ENCODE measurements at regions not wholly inside any gene's neighbourhood (a gene's known extent, or its start where the extent isn't known, plus 50 kb on each side); places are given as distances from the start of the nearest gene placed in this dataset.
"Not testable (repeated sequence)": the region's sequence is repeated elsewhere in the genome, so short reads cannot be mapped to it uniquely, and the experiment has no call there.

DNA sequence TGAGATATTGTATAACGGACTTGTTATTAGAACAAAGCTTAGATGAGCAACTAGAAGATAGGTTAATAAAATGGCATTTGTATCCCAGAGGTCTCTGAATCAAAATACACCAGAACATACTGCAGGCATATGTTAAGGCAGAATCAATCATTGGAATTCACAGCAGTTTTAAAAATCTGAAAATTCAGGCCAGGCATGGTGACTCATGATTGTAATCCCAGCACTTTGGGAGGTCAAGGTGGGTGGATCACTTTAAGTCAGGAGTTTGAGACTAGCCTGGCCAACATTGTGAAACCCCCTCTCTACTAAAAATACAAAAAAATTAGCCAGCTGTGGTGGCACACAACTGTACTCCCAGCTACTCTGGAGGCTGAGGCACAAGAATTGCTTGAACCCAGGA, 405.2 kb downstream of the ZEB2 start:
- no peak for DNase-seq

DNA sequence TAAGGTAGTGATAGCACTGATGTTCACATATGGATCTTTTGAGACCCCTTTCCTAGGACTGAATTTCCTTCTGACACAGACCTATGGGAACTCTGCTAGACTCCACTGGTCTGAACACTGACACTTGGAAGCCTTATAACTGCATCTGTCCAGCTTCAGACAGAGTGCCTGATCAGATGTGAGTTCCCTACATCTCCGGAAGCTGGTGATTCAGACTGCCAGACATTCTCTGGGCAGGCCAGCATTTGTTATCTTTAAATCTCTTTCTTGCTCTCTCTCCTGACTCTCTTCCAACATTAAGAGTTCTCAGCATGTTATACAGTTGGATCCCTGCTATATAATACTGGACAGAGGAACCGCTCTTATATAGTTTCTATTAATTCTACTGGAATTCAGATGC, 408.5 kb downstream of the ZEB2 start:
- DNase-seq = no peak

DNA sequence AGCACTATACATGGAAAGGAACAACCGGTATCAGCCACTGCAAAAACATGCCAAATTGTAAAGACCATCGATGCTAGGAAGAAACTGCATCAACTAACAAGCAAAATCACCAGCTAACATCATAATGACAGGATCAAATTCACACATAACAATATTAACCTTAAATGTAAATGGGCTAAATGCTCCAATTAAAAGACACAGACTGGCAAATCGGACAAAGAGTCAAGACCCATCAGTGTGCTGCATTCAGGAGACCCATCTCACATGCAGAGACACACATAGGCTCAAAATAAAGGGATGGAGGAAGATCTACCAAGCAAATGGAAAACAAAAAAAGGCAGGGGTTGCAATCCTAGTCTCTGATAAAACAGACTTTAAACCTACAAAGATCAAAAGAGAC, 413.8 kb downstream of the ZEB2 start:
- not testable (repeated sequence) for DNase-seq

DNA sequence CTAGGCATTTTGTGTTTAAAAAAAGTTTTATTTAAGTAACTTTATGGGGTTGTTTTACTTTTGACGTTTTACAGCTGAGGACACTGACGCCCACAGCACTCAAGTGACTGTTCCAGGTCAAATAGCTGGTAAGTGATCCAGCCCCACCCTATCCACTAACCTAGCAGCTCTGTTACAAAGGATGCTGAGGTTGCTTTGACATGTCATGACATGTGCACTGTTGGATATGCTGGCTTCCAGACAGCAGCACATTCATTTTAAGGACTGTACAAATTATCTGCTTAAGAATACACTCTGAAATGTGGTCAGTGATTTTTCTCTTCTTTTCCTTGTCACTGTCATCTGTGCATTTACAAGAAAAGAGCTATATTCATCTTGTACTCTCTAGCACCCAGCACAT, 417.5 kb downstream of the ZEB2 start:
- no peak for DNase-seq

DNA sequence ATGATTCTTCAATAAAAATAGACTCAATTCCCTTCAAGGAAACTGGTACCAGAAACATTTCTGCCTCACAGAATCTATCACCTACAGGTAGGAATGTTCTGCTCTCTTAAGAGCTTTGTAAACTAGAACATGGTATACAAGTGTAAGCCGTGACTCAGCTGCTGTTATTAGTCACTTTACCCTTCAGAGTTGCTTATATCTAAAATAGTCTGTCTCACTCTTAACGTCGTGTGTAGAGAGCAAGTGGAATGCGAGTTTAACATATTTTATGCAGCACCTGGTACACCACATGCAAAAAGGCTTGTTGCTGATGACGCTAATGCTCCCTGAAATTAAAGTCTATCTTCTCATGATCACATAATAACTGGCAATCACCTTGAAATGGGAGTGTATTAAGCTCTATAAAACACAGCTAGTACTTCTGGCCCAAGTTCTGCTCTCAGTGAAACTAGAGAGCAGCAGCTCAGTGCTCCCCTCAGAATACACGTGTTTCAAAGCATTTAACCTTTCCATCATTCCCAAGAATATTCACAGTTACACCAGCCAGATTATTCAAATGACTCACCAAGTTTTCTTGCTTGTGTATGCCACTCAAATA, 420.0 kb downstream of the ZEB2 start:
- no peak for DNase-seq

DNA sequence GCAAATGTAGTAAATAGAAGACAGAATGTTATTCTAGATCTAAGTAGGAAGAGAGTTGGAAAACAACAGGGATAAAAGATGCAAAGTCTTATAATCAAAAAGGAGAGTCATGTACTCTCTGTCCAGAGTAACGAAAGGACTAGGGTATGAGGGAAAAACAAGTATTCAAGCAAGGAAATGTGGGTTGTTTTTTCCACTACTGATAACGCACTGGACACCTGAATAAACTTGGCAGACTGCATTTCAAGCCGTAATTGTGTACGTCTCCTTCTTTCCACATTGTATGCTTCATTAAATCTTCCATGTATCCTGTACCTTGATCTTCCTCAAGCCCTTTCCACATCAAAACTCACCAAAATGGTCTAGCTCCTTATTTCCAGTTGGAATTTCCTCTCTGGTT, 420.6 kb downstream of the ZEB2 start:
- DNase-seq = no peak

DNA sequence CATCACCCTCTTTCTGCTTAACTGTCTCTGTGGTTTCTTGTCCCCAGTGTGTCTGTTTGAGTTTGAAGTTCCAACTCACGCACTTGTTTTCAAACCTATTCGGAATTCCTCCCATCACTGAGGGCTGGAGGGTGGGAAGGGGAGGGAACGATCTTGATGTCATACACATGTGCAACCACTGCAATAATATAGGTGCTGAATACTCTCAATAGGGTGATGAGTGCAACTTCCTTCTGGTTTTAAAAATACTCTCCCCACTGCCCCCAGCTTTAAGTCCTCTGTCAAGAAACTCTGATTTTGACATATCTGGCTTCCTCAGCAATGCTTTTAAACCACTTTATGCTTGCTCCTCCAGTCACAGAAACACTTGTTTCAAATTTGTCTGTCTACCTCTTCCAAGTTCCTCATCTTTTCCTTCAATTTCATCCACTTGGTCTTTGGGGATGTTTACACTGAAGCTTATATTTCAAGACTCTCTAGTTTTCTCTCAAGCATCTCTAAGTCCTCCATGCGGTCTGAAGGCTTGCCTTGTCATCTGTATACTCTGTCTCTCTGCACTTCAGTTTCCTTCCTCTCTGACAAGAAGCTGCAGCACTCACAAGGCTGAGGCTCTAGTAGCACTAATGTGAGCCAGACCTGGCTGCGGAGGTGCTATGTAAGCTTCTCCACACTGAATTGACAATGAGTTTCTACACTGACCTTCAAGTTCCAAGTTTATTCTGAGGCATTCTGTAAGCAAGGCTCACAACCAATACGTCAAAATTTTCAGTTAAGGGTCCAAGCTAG, 422.3 kb downstream of the ZEB2 start:
- no peak for DNase-seq

DNA sequence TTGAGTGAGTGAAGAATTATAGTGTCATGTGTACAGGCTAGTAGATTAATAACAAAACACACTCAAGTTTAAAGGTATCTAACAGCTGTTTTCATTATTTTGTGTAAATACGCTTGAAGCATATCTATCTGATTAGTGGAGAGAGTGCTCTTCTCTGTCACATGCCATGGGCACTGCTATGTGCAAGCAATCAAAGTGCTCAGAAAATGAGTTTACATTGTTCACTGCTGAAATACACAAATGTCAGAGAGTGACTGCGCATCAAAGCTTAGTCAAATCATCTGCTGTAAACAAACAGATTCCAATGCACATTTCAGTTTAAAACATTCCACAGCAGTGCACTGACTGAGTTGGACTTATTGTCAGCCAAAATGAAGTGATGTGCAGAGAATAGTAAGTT, 423.4 kb downstream of the ZEB2 start:
- no peak for DNase-seq

DNA sequence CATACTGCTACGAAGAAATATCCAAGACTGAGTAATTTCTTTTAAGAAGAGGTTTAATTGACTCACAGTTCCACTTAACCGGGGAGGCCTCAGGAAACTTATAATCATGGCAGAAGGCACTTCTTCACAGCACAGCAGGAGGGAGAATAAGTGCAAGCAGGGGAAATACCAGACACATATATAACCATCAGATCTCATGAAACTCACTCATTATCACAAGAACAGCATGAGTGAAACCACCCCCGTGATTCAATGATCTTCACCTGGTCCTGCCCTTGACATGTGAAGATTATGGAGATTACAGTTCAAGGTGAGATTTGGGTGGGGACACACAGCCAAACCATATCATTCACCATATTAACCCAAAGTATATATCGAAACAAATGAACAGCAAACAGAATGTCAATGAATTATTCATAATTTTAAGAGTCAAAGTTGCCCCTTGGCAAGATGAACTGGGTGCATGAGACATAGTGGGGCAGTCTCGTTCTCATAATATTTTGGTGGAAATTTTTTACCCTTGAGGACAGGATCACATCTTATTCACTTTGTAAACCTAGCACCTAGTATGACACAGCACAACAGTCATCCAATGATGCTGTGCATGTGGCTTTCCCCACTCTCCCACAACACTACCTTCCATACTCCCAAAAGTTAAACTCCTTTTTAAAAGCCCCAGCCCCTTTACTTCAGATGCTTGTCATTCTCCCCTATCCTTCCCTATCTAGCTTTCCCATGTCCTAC, 425.3 kb downstream of the ZEB2 start:
- DNase-seq = no peak

DNA sequence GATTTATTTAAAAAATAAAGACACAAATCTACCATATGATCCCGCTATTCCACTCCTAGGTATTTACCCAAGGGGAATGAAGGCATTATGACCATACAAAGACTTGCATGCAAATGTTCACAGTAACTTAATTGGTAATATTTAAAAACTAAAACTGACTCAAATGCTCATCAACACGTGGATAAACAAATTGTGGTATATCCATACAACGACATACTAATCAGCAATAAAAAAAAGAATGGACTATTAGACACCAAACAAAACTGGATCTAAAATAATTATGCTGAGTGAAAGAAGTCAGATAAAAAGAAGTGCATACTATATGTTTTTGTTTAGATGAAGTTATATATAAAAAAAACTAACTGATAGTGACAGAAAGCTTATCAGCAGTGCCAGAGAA, 428.3 kb downstream of the ZEB2 start:
- DNase-seq = no peak

DNA sequence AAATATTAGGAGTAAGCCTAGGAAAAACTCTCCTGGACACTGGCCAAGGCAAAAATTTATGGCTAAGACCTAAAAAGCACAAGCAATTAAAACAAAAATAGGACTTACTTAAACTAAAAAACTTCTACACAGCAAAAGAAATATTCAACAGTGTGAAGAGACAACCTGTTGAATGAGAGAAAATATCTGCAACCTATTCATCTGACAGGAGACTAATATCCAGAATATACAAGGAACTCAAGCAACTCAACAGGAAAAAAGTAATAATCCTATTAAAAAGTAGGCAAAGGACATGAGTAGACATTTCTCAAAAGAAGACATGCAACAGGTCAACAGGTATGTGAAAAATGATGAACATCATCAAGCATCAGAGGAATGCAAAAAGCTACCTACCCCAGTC, 431.1 kb downstream of the ZEB2 start:
- DNase-seq = no peak

DNA sequence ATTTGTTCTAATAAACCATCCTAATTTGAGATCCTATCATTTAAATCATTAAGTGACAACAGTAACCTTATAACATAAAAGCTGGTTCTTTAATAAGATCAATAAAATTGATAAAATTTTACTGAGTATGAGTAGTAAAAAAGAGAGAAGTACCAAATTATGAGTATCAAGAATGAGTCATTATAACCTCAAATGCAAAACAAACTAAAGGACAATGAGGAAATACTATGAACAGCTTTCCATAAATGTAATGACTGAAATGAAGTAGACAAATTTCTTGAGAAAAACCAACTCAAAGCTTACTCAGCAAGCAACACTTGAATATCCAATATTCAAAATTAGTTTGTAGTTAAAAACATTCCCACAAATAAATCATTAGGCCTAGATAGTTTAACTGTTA, 433.0 kb downstream of the ZEB2 start:
- no peak for DNase-seq

DNA sequence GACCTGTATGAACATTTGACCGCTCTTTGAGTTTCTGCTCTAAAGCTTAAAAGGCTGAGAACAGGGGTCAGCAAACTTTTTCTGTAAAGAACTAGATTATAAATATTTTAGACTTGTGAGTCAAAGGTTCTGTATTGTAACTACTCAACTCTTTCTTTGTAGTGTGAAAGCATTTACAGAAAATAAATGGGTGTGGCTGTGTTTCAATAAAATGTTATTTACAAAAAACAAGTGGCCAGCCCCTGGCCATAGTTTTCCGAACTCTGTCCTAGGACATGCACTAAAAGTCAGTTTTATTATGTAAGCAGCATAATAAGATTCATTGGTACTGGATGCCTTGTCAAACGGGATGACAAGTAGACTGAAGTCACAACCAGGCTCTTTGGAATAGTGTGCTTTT, 434.9 kb downstream of the ZEB2 start:
- DNase-seq = no peak

DNA sequence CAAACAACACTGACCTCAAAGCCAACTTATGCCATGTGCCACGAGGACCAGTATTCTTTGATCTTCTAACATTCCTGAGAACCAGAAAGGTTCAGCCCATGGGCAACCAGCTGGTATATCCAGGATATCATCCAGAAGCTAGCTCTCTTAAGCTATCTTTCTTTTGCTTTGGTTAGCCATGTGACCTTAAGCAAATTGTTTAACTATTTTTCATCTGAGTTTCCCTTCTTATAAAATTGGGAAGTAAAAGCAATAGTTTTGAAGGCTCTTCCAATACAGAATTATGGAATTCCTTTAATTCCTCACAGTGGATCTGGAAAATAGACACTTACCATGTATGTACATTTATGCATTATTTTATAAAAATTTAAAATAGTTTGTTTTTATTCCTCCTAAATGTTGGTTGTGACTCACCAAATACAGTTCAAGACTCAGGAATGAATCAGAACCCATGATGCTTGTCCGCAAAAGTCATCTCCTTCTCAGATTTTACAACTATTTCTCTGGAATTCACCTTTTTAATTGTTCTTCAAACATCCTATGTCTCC, 435.7 kb downstream of the ZEB2 start:
- no peak for DNase-seq

DNA sequence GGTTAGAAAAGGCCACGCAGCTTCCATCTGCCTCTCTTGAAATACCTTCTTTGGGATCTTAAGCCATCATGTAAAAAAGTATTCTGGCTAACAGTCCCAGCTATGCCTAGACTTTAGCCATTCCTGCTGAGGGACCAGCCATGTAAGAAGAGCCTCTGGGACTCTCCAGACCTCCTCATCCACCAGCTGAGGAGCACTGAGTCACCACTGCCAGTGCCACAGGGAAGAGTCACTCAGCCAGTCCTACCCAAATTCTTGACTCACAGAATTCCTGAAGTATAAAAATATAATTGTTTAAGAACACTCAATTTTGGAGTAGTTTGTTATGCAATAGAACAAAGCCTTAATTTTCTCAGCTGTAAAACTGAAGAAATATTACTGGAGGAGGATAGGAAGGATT, 436.7 kb downstream of the ZEB2 start:
- DNase-seq = no peak

DNA sequence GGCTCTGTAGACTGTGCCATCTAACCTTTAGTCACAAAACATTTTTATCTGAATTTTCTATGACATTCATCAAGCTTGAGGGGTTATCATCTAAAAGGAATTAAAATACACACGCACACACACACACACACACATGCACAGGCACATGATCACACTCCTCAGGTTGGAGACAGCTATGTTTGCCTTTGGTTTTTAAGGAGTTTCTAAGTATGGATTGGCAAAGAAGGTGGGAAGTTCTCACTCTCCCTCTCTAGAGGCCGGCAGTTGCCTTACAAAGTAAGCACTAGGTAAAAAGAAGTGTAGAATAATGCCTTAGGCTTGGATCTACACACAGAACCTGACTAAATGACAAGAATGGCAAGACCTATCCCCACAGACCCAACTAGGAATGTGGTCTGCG, 437.1 kb downstream of the ZEB2 start:
- no peak for DNase-seq

DNA sequence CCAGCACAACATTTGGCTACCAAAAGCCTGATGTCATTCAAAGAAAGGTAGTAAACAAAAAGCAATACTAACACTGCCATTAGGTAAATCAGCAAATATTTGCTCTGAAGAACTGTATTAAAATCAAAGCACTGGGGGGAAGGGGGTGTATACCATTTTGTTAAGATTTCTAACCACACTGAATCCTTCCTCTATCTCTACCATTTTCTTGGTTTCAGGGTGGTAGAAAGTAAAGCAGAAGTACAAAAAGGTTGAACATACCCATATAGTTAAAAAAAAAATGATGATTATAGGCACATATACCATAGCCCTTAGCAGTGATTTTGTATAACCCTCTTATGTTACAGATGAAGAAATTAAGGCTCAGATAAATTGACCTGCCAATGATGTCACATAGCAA, 437.6 kb downstream of the ZEB2 start:
- DNase-seq = no peak

DNA sequence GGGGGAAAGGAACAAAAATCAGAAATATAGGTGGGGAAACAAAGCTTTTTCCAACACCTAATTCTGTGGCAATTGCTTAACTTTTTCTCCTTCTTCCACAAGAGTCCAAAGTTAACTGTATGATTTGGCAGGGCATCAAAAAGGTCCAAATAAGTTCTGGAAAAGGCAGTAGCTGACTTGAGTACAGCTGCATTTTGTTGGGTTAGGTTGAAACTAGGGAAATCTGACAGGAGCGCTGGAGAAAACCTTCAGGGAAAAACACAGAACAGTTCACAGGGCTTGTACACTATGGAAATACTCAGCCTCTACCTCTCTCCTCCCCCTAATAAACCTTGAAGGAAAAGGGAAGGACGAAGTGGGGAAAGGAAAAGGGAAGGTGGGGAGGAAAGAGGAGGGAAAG, 438.6 kb downstream of the ZEB2 start:
- no peak for DNase-seq

DNA sequence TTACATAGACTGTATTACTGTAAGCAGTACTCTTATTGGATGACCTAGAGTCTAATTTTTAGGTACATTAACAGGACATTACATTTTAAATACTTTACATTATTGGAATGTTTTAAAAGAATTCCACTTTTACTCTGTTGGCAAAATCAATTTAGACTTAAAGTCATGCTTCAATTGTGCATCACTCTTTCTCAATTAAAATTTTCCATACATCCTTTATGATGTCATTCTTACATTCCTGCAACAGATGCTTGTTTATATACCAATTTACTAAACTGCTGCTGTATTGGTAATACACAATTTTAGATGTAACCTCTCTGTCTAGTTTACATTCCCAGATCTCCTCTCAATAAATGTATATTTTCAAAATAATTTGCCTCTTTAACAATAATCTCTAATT, 440.1 kb downstream of the ZEB2 start:
- no peak for DNase-seq

DNA sequence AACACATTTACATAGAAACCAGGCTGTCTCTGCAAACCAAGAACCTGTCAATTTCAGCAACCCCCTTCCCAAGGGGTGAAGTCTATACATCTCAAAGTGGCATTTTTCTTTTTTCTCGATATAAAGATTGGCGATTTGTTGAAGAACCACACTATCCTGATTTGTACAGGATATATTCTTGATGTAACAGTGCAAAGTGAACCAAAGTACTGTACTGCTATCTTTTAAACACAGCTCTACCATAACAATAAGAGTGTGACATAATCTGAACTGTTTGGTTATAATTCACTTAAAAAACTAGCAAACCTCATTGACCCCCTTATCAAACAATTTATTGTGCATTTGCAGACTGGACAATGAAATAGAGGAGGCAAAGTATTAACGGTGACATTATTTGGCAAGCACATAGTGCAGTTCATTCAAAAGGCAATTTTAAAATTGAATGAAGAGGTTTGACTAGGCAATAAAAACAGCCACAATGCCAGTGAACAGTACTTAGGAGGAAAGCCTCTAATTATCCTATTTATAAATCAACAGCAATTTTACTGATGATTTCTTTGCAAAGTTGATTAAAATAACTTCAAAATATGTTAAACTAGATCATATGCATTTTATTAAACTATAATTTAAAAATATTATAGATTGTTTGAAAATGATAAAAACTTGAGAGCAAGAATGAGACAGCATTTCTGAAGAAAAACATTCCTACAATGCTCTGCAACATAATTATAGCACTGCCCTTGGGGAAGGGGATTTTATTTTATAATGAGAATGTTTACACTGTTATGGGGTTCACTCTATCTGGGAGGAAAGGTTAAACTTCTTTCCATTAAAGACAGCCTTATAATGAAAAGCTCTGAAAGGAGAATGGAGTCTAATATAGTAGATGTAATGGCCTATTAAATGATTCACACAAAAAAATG, 440.9 kb downstream of the ZEB2 start:
- no peak for DNase-seq

DNA sequence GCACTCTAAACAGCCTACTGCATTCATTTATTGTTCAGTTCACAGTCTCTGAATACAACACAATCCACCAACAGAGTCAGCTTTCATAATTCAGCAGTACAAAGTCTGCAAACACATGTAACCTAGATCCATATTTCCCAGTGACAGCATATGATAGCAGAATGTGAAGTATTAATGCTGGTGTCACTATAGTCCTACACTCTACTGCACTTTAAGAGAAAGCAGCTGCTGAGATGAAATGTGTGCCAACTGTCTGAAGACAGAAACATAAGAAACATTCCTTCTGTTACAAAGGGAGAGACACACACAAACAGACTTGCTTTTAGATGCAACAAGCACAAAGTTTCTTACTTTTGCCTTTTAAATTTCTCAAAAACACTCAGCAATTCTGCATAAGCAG, 441.8 kb downstream of the ZEB2 start:
- no peak for DNase-seq

DNA sequence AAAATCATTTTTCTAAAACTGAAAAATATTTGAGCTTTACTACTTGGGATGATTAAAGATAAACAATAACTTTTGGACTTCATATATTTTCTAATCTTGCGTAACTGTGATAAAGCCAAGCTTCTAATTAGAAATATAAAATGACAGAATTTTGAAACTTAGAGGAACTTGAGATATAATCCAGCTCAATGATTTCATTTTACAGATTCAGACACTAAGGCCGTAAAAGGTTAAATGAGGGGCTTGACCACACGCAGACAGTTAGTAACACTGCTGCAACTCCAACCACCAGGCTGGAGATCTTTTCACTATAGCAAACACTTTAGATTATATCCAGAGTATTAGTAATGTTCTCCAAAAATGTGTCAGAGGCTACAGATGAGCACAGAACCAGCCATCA, 445.5 kb downstream of the ZEB2 start:
- DNase-seq = no peak

DNA sequence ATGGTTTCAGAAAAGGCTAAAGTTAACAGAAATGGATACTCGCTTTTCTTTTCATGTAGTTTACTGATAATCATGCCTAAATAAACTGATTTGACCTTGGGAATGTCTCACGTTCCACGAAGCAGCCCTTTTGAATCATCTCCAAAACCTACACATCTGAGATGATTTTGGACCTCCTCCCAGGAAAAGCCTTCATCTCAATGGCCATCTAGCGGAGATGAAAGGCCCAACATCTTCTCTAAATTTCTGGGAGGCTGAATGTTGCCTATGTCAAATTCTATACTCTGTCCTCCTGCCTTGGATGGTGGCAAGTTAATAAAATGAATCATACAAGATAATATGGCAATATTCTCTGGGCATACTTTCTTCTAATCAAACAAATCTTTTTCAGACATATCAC, 448.5 kb downstream of the ZEB2 start:
- no peak for DNase-seq
